SK-N-SH treated with all-trans-retinoic acid at 6 μM for 48 hours (cell line): ENCODE measurements at regions not wholly inside any gene's neighbourhood (a gene's known extent, or its start where the extent isn't known, plus 50 kb on each side); places are given as distances from the start of the nearest gene placed in this dataset.

Source experiments
- CREB5 ChIP-seq: fragments of 250-450 bp; sonication (Bioruptor Pico); IDR thresholded peaks from 2 replicates; pipeline ENCODE4 v1.5.1; 2020; ENCODE audit warnings: low read depth, mild to moderate bottlenecking, moderate library complexity
- PATZ1 ChIP-seq: fragments of 250-450 bp; sonication (Bioruptor Pico); IDR thresholded peaks from 2 replicates; pipeline ENCODE4 v1.8.0; 2020; ENCODE audit warnings: mild to moderate bottlenecking, moderate library complexity, borderline replicate concordance
- PPARA ChIP-seq: fragments of 250-450 bp; sonication (Bioruptor Pico); IDR thresholded peaks from 2 replicates; pipeline ENCODE4 v1.5.0; 2020; ENCODE audit warnings: mild to moderate bottlenecking, borderline replicate concordance
- RARB ChIP-seq: fragments of 250-450 bp; sonication (Bioruptor Pico); IDR thresholded peaks from 2 replicates; pipeline ENCODE4 v1.8.0; 2021; ENCODE audit warnings: mild to moderate bottlenecking, moderate library complexity
- SNAI2 ChIP-seq: fragments of 250-450 bp; sonication (Bioruptor Pico); IDR thresholded peaks from 2 replicates; pipeline ENCODE4 v1.5.0; 2020; ENCODE audit warnings: mild to moderate bottlenecking, moderate library complexity
- ZC3H10 ChIP-seq: fragments of 250-450 bp; sonication (Bioruptor Pico); IDR thresholded peaks from 2 replicates; pipeline ENCODE4 v1.5.1; 2021; ENCODE audit warnings: mild to moderate bottlenecking, moderate library complexity
- ZFP3 ChIP-seq: fragments of 250-450 bp; sonication (Bioruptor Pico); IDR thresholded peaks from 2 replicates; pipeline ENCODE4 v1.5.0; 2020; ENCODE audit warnings: mild to moderate bottlenecking, moderate library complexity
- ZFP30 ChIP-seq: fragments of 450-650 bp; formaldehyde crosslinking; IDR thresholded peaks from 2 replicates; pipeline ENCODE4 v1.5.0; 2022; ENCODE audit warnings: mild to moderate bottlenecking, moderate library complexity
- ZNF565 ChIP-seq: fragments of 450-650 bp; formaldehyde crosslinking; conservative IDR thresholded peaks from 2 replicates; pipeline ENCODE4 v1.5.0; 2020; ENCODE audit warnings: low read depth, mild to moderate bottlenecking, moderate library complexity
- ZNF70 ChIP-seq: fragments of 450-650 bp; formaldehyde crosslinking; IDR thresholded peaks from 2 replicates; pipeline ENCODE4 v1.5.0; 2020; ENCODE audit warnings: mild to moderate bottlenecking, moderate library complexity
- TF ChIP-seq, protein P1 (sequence below): fragments of 250-450 bp; sonication (Bioruptor Pico); IDR thresholded peaks from 2 replicates; pipeline ENCODE4 v1.8.0; 2021; ENCODE audit warnings: low read depth, mild to moderate bottlenecking, moderate library complexity, borderline replicate concordance
- TF ChIP-seq, protein P2 (sequence below): fragments of 250-450 bp; sonication (Bioruptor Pico); IDR thresholded peaks from 2 replicates; pipeline ENCODE4 v1.5.1; 2021; ENCODE audit warnings: mild to moderate bottlenecking, moderate library complexity

DNA sequence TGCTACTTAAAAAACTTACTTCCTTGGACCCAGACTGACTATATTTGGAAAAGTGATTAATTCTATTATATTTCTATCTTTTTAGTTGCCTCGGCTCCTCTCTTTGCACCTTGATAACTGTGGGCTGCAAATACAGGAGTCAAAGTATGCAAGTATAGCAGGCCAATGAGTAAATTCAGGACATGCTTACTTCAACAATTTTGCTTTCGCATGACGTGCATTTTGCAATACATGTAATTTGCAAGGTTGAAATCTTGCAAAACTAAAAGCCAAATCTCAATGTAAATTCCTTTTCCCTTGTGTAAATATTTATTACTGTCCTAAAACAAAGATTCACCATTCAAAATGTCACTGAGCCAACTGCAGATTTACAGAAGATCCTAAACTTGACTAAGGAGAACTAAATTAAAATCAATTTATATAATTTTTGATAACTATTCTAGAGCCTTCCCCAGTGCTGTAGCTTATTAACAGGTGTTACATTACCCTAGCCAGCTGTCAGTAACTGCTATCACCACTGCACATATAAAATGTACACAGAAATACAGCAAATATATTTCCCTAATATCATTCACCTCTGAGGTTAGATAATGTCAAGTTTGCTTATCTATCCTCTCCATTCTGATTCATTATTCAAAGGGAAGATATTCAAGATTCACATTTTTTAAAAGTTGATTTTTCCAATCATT lies 1069.5 kb downstream of the TRHDE start:
- TF ChIP-seq PATZ1 (CRISPR knock-in tag) (no peak), ZFP30 (CRISPR knock-in tag) (no peak), RARB (CRISPR knock-in tag) (no peak), ZFP3 (no peak), CREB5 (CRISPR knock-in tag) (no peak), SNAI2 (CRISPR knock-in tag) (no peak), ZC3H10 (CRISPR knock-in tag) (no peak), ZNF565 (CRISPR knock-in tag) (no peak), ZNF70 (CRISPR knock-in tag) (no peak), PPARA (no peak)
- TF ChIP-seq, protein P1, sequence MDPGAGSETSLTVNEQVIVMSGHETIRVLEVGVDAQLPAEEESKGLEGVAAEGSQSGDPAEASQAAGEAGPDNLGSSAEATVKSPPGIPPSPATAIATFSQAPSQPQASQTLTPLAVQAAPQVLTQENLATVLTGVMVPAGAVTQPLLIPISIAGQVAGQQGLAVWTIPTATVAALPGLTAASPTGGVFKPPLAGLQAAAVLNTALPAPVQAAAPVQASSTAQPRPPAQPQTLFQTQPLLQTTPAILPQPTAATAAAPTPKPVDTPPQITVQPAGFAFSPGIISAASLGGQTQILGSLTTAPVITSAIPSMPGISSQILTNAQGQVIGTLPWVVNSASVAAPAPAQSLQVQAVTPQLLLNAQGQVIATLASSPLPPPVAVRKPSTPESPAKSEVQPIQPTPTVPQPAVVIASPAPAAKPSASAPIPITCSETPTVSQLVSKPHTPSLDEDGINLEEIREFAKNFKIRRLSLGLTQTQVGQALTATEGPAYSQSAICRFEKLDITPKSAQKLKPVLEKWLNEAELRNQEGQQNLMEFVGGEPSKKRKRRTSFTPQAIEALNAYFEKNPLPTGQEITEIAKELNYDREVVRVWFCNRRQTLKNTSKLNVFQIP (CRISPR knock-in tag), result no peak
- TF ChIP-seq, protein P2, sequence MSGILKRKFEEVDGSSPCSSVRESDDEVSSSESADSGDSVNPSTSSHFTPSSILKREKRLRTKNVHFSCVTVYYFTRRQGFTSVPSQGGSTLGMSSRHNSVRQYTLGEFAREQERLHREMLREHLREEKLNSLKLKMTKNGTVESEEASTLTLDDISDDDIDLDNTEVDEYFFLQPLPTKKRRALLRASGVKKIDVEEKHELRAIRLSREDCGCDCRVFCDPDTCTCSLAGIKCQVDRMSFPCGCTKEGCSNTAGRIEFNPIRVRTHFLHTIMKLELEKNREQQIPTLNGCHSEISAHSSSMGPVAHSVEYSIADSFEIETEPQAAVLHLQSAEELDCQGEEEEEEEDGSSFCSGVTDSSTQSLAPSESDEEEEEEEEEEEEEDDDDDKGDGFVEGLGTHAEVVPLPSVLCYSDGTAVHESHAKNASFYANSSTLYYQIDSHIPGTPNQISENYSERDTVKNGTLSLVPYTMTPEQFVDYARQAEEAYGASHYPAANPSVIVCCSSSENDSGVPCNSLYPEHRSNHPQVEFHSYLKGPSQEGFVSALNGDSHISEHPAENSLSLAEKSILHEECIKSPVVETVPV (CRISPR knock-in tag), result no peak
